IMR-90 (cell line): ENCODE measurements at regions not wholly inside any gene's neighbourhood (a gene's known extent, or its start where the extent isn't known, plus 50 kb on each side); places are given as distances from the start of the nearest gene placed in this dataset.

Source experiments
- ATAC-seq: fragments of 200-7000 bp; cut with Tn5 transposase; 2 replicates; pipeline ENCODE4 v1.9.1; 2020; ENCODE audit warnings: low read depth, mild to moderate bottlenecking, moderate library complexity
- BruUV-seq: library from RNA; stranded (reverse); fragments of 400-500 nt; replicated peaks from 2 replicates; lab custom pipeline; 2021; lab: Mats Ljungman, UMichigan
- CTCF ChIA-PET: fragments of 300-600 bp; formaldehyde crosslinking; extraction: SDS; loops from one replicate; lab custom pipeline; 2021; ENCODE audit warnings: antibody characterized with exemption; lab: Yijun Ruan, JAX
- POLR2A ChIA-PET: fragments of 300-600 bp; sonication (Branson Sonifier 250); formaldehyde crosslinking; loops from one replicate; lab custom pipeline; 2022; ENCODE audit warnings: antibody characterized with exemption; ENCODE audit not compliant: unreplicated experiment; lab: Charles Lee
- DNase-seq: peaks from one replicate; pipeline ENCODE4 v3.0.0; 2013
- H2AFZ ChIP-seq: replicated peaks from 2 replicates; pipeline ENCODE3; 2013; ENCODE audit warnings: low read length, mild to moderate bottlenecking; ENCODE audit not compliant: poor library complexity
- H2AK5ac ChIP-seq: 2 replicates; pipeline ENCODE4 v1.6.1; 2013; ENCODE audit warnings: low read depth, low read length, inconsistent platforms
- H2AK9ac ChIP-seq: replicated peaks from 2 replicates; pipeline ENCODE3; 2013; ENCODE audit warnings: mild to moderate bottlenecking, low read depth, low read length, moderate library complexity; ENCODE audit not compliant: poor library complexity
- H2BK120ac ChIP-seq: 2 replicates; pipeline ENCODE4 v1.6.1; 2013; ENCODE audit warnings: low read depth, low read length, inconsistent platforms
- H2BK15ac ChIP-seq: 3 replicates; pipeline ENCODE4 v1.6.1; 2013; ENCODE audit warnings: low read depth, low read length, inconsistent platforms
- H2BK20ac ChIP-seq: 2 replicates; pipeline ENCODE4 v1.6.1; 2013; ENCODE audit warnings: low read depth, mild to moderate bottlenecking, inconsistent platforms, low read length, moderate library complexity
- H2BK5ac ChIP-seq: 2 replicates; pipeline ENCODE4 v1.6.1; 2013; ENCODE audit warnings: mild to moderate bottlenecking, low read depth, low read length, inconsistent platforms; ENCODE audit not compliant: poor library complexity, severe bottlenecking
- H3K14ac ChIP-seq: replicated peaks from 2 replicates; pipeline ENCODE4 v1.6.1; 2013; ENCODE audit warnings: low read depth, low read length, inconsistent platforms
- H3K18ac ChIP-seq: 2 replicates; pipeline ENCODE4 v1.6.1; 2013; ENCODE audit warnings: low read depth, low read length, control low read depth
- H3K23ac ChIP-seq: 2 replicates; pipeline ENCODE4 v1.6.1; 2013; ENCODE audit warnings: low read depth, low read length, inconsistent platforms
- H3K27ac ChIP-seq: 2 replicates; pipeline ENCODE4 v1.5.1; 2013; ENCODE audit warnings: mild to moderate bottlenecking, control low read depth, low read length; ENCODE audit not compliant: insufficient read depth
- H3K27me3 ChIP-seq: 2 replicates; pipeline ENCODE4 v1.6.1; 2013; ENCODE audit warnings: low read length; ENCODE audit not compliant: control insufficient read depth, insufficient read depth
- H3K36me3 ChIP-seq: 2 replicates; pipeline ENCODE4 v1.6.1; 2013; ENCODE audit warnings: low read length, mixed read lengths; ENCODE audit not compliant: control insufficient read depth, insufficient read depth
- H3K4ac ChIP-seq: 2 replicates; pipeline ENCODE4 v1.6.1; 2013; ENCODE audit warnings: low read depth, low read length, inconsistent platforms
- H3K4me1 ChIP-seq: 2 replicates; pipeline ENCODE4 v1.6.1; 2013; ENCODE audit warnings: low read length, mixed read lengths; ENCODE audit not compliant: control insufficient read depth, insufficient read depth
- H3K4me2 ChIP-seq: 2 replicates; pipeline ENCODE4 v1.6.1; 2013; ENCODE audit warnings: low read depth, mild to moderate bottlenecking, control low read depth, low read length, moderate library complexity
- H3K4me3 ChIP-seq: 2 replicates; pipeline ENCODE4 v1.5.1; 2013; ENCODE audit warnings: low read depth, mild to moderate bottlenecking, control low read depth, low read length, moderate library complexity; ENCODE audit not compliant: insufficient read depth
- H3K56ac ChIP-seq: 2 replicates; pipeline ENCODE4 v1.6.1; 2013; ENCODE audit warnings: low read length, inconsistent platforms; ENCODE audit not compliant: insufficient read depth; ENCODE audit errors: extremely low read depth
- H3K79me1 ChIP-seq, 2 experiments: 2 replicates each; pipeline ENCODE4 v1.6.1; 2013; ENCODE audit warnings: low read length in 2 of 2, inconsistent platforms in 1 of 2, low read depth in 1 of 2
- H3K9ac ChIP-seq: 2 replicates; pipeline ENCODE4 v1.6.1; 2013; ENCODE audit warnings: low read depth, low read length, control low read depth
- H3K9me1 ChIP-seq: 2 replicates; pipeline ENCODE4 v1.6.1; 2013; ENCODE audit warnings: low read length, inconsistent platforms; ENCODE audit not compliant: insufficient read depth
- H3K9me3 ChIP-seq: 2 replicates; pipeline ENCODE4 v1.6.1; 2013; ENCODE audit warnings: low read length; ENCODE audit not compliant: control insufficient read depth, insufficient read depth
- H4K20me1 ChIP-seq: 2 replicates; pipeline ENCODE4 v1.6.1; 2013; ENCODE audit warnings: low read length, inconsistent platforms; ENCODE audit not compliant: insufficient read depth
- H4K5ac ChIP-seq: 2 replicates; pipeline ENCODE4 v1.6.1; 2013; ENCODE audit warnings: mild to moderate bottlenecking, low read depth, low read length, control low read depth
- H4K8ac ChIP-seq, 2 experiments: 2 replicates each; pipeline ENCODE4 v1.6.1; 2013; ENCODE audit warnings: low read depth in 2 of 2, low read length in 2 of 2, control low read depth in 1 of 2, inconsistent platforms in 1 of 2
- H4K91ac ChIP-seq: 2 replicates; pipeline ENCODE4 v1.6.1; 2013; ENCODE audit warnings: low read depth, low read length, inconsistent platforms; ENCODE audit not compliant: insufficient read depth
- BHLHE40 ChIP-seq: fragments of 150-350 bp; IDR thresholded peaks from 2 replicates; pipeline ENCODE4 v1.6.1; 2016; ENCODE audit warnings: mild to moderate bottlenecking, low read depth, low read length
- CEBPB ChIP-seq: IDR thresholded peaks from 2 replicates; pipeline ENCODE4 v1.6.1; 2012; ENCODE audit warnings: low read depth, low read length, improper control_type of control experiment
- CHD1 ChIP-seq: IDR thresholded peaks from 2 replicates; pipeline ENCODE4 v1.6.1; 2012; ENCODE audit warnings: low read depth, low read length, improper control_type of control experiment
- CTCF ChIP-seq: conservative IDR thresholded peaks from 2 replicates; pipeline ENCODE4 v1.5.1; 2012; ENCODE audit warnings: mild to moderate bottlenecking, low read depth, low read length, improper control_type of control experiment
- FOS ChIP-seq: fragments of 150-350 bp; IDR thresholded peaks from 2 replicates; pipeline ENCODE4 v1.6.1; 2016; ENCODE audit warnings: low read depth, low read length
- MAFK ChIP-seq: IDR thresholded peaks from 2 replicates; pipeline ENCODE4 v1.6.1; 2012; ENCODE audit warnings: low read depth, low read length, improper control_type of control experiment
- MAZ ChIP-seq: IDR thresholded peaks from 2 replicates; pipeline ENCODE4 v1.6.1; 2012; ENCODE audit warnings: low read depth, mild to moderate bottlenecking, low read length, improper control_type of control experiment, moderate library complexity, borderline replicate concordance
- MXI1 ChIP-seq: IDR thresholded peaks from 2 replicates; pipeline ENCODE4 v1.6.1; 2012; ENCODE audit warnings: low read depth, mild to moderate bottlenecking, low read length, moderate library complexity, borderline replicate concordance
- NFE2L2 ChIP-seq: fragments of 150-350 bp; IDR thresholded peaks from 2 replicates; pipeline ENCODE4 v1.6.1; 2016; ENCODE audit warnings: low read depth, mild to moderate bottlenecking, low read length
- POLR2A ChIP-seq: IDR thresholded peaks from 2 replicates; pipeline ENCODE4 v1.6.1; 2012; ENCODE audit warnings: mild to moderate bottlenecking, low read depth, low read length
- RAD21 ChIP-seq: IDR thresholded peaks from 2 replicates; pipeline ENCODE4 v1.6.1; 2012; ENCODE audit warnings: low read length, improper control_type of control experiment
- RCOR1 ChIP-seq: IDR thresholded peaks from 2 replicates; pipeline ENCODE4 v1.6.1; 2012; ENCODE audit warnings: mild to moderate bottlenecking, low read length, improper control_type of control experiment; ENCODE audit not compliant: insufficient replicate concordance
- RFX5 ChIP-seq: IDR thresholded peaks from 2 replicates; pipeline ENCODE4 v1.8.0; 2012; ENCODE audit warnings: low read depth, mild to moderate bottlenecking, low read length, moderate library complexity
- SMC3 ChIP-seq: fragments of 150-350 bp; IDR thresholded peaks from 2 replicates; pipeline ENCODE4 v1.6.1; 2016; ENCODE audit warnings: low read depth, mild to moderate bottlenecking, antibody characterized with exemption, low read length, moderate library complexity
- WGBS, 2 experiments: methylation state at CpG; one replicate each; pipeline versions ENCODE4 v1.1.5 to v1.1.7; 2013; ENCODE audit warnings: missing lambda C conversion rate in 2 of 2; ENCODE audit not compliant: insufficient read length in 1 of 2; ENCODE audit errors: extremely low coverage in 2 of 2; 5-methylcytosine and 5-hydroxymethylcytosine counted together
- dilution Hi-C: fragments of 300-500 bp; cut with HindIII; formaldehyde crosslinking; loops from one replicate; pipeline ENCODE4 v1.14.3; 2018; ENCODE audit warnings: low sequenced_read_pairs; ENCODE audit not compliant: unreplicated experiment
- in situ Hi-C: fragments of 300-500 bp; cut with MboI; formaldehyde crosslinking; loops from 3 replicates; pipeline ENCODE4 v1.14.3; 2019; ENCODE audit warnings: low sequenced_read_pairs, inconsistent platforms, mixed read lengths
- intact Hi-C: fragments of 100-400 bp; cut with micrococcal nuclease; formaldehyde crosslinking; loops from 2 replicates; pipeline ENCODE4 v1.10.0; 2022
- TF ChIP-seq, protein P1 (sequence below): fragments of 150-350 bp; IDR thresholded peaks from 2 replicates; pipeline ENCODE4 v1.6.1; 2017; ENCODE audit warnings: mild to moderate bottlenecking, antibody characterized with exemption, low read length, low read depth
- TF ChIP-seq, protein P2 (sequence below): fragments of 150-350 bp; IDR thresholded peaks from 2 replicates; pipeline ENCODE4 v1.6.1; 2016; ENCODE audit warnings: low read depth, mild to moderate bottlenecking, low read length, moderate library complexity, borderline replicate concordance

GRCh38 chrX:78573630-78574029, 85.5 kb downstream of the RTL3 start:
- intact Hi-C loops, result no loop called here
- no peak overlapping the region for H2BK20ac ChIP-seq
- H3K36me3 ChIP-seq, result no peaks in the 10 kb centered on the region
- no peaks in the 10 kb centered on the region for H3K4me1 ChIP-seq
- H3K4me2 ChIP-seq, result no peak overlapping the region
- no peak overlapping the region for H2AK9ac ChIP-seq
- H3K4ac ChIP-seq, result no peak overlapping the region
- no peak overlapping the region for H2AK5ac ChIP-seq
- no peak overlapping the region for H4K8ac ChIP-seq
- ATAC-seq (no peak), DNase-seq (no peak)
- no peaks in the 10 kb centered on the region for H3K9me1 ChIP-seq
- H4K91ac ChIP-seq, result no peak overlapping the region
- H3K27ac ChIP-seq, result no peak overlapping the region
- no peak overlapping the region for H4K5ac ChIP-seq
- H3K56ac ChIP-seq, result no peak overlapping the region
- no peaks in the 10 kb centered on the region for H3K27me3 ChIP-seq
- in situ Hi-C loops, result loop anchor here (25.0 kb wide), 1 partner anchor 514 kb away; no protein-coding TSS in a partner anchor
- no peaks in the 10 kb centered on the region for H3K9me3 ChIP-seq
- H2BK5ac ChIP-seq, result no peak overlapping the region
- no peak overlapping the region for H2AFZ ChIP-seq
- no peak overlapping the region for H3K14ac ChIP-seq
- no peak overlapping the region for H3K4me3 ChIP-seq
- H3K18ac ChIP-seq, result no peak overlapping the region
- no peak overlapping the region for H2BK120ac ChIP-seq
- no peak overlapping the region for H3K23ac ChIP-seq
- no peaks in the 10 kb centered on the region for H3K79me1 ChIP-seq
- H2BK15ac ChIP-seq, result no peak overlapping the region
- no TSS peak for BruUV-seq
- H4K20me1 ChIP-seq, result no peaks in the 10 kb centered on the region
- TF ChIP-seq POLR2A (no peak), MAZ (no peak), RAD21 (no peak), MAFK (no peak), CHD1 (no peak), CEBPB (no peak), MXI1 (no peak), SMC3 (no peak), NFE2L2 (no peak), CTCF (no peak), RFX5 (no peak), BHLHE40 (no peak), FOS (no peak), RCOR1 (no peak)
- TF ChIP-seq, protein P1, sequence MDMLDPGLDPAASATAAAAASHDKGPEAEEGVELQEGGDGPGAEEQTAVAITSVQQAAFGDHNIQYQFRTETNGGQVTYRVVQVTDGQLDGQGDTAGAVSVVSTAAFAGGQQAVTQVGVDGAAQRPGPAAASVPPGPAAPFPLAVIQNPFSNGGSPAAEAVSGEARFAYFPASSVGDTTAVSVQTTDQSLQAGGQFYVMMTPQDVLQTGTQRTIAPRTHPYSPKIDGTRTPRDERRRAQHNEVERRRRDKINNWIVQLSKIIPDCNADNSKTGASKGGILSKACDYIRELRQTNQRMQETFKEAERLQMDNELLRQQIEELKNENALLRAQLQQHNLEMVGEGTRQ, result no peak
- TF ChIP-seq, protein P2, sequence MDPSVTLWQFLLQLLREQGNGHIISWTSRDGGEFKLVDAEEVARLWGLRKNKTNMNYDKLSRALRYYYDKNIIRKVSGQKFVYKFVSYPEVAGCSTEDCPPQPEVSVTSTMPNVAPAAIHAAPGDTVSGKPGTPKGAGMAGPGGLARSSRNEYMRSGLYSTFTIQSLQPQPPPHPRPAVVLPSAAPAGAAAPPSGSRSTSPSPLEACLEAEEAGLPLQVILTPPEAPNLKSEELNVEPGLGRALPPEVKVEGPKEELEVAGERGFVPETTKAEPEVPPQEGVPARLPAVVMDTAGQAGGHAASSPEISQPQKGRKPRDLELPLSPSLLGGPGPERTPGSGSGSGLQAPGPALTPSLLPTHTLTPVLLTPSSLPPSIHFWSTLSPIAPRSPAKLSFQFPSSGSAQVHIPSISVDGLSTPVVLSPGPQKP, result no peak
- CTCF ChIA-PET, result no interaction called here
- WGBS, 2 experiments, result 94% methylated on average over 2 of the region's 2 CpGs; no CpG with 5 or more reads in 1 of the 2 experiments
- POLR2A ChIA-PET, result no interaction called here
- no peak overlapping the region for H3K9ac ChIP-seq
- dilution Hi-C loops, result no loop called here
